SJCRH30 (cell line): ENCODE measurements at regions not wholly inside any gene's neighbourhood (a gene's known extent, or its start where the extent isn't known, plus 50 kb on each side); places are given as distances from the start of the nearest gene placed in this dataset.

ENCODE experiments used
- DNase-seq, 2 experiments: peaks; one replicate each; pipeline ENCODE4 v3.0.0-alpha.2; 2015 to 2020
- H3K27ac ChIP-seq: fragments of 250-450 bp; sonication (Bioruptor Pico); 2 replicates; pipeline ENCODE4 v1.5.1; 2020; ENCODE audit warnings: mild to moderate bottlenecking, moderate library complexity
- H3K27me3 ChIP-seq: fragments of 250-450 bp; sonication (Bioruptor Pico); 2 replicates; pipeline ENCODE4 v1.5.1; 2020; ENCODE audit warnings: mild to moderate bottlenecking, moderate library complexity
- H3K36me3 ChIP-seq: fragments of 250-450 bp; sonication (Bioruptor Pico); 2 replicates; pipeline ENCODE4 v1.5.1; 2020; ENCODE audit warnings: mild to moderate bottlenecking, moderate library complexity
- H3K4me1 ChIP-seq: fragments of 250-450 bp; sonication (Bioruptor Pico); 2 replicates; pipeline ENCODE4 v1.5.1; 2020; ENCODE audit warnings: mild to moderate bottlenecking, moderate library complexity
- H3K4me3 ChIP-seq: fragments of 250-450 bp; sonication (Bioruptor Pico); 2 replicates; pipeline ENCODE4 v1.5.1; 2020; ENCODE audit warnings: mild to moderate bottlenecking, moderate library complexity
- H3K9me3 ChIP-seq: fragments of 250-450 bp; sonication (Bioruptor Pico); replicated peaks from 2 replicates; pipeline ENCODE4 v1.5.1; 2020; ENCODE audit warnings: mild to moderate bottlenecking, moderate library complexity

DNA sequence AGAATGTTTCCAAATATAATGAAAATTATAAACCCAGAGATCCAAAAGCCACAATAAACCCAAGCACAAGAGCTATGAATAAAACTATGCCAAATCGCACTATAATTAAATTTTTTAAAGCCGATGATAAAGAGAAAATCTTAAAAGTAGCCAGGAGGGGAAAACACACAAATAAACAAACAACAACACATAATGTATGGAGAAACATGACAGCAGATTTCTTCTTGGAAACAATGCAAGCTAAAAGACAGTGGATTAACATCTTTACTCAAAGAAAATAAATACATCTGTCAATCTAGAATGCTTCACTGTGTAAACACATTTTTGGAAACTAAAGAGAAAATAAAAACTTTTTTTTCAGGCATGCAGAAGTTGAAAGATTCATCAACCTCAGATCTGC lies 53.0 kb upstream of the SMOX start:
- Histone ChIP-seq H3K4me3 (no peak overlapping the region), H3K27ac (no peak overlapping the region), H3K9me3 (peaks cover 7% of the 10 kb centered on the region; the same call in 1 of the 2 replicates), H3K36me3 (no peaks in the 10 kb centered on the region), H3K27me3 (no peaks in the 10 kb centered on the region), H3K4me1 (no peaks in the 10 kb centered on the region)
- no peak for DNase-seq

DNA sequence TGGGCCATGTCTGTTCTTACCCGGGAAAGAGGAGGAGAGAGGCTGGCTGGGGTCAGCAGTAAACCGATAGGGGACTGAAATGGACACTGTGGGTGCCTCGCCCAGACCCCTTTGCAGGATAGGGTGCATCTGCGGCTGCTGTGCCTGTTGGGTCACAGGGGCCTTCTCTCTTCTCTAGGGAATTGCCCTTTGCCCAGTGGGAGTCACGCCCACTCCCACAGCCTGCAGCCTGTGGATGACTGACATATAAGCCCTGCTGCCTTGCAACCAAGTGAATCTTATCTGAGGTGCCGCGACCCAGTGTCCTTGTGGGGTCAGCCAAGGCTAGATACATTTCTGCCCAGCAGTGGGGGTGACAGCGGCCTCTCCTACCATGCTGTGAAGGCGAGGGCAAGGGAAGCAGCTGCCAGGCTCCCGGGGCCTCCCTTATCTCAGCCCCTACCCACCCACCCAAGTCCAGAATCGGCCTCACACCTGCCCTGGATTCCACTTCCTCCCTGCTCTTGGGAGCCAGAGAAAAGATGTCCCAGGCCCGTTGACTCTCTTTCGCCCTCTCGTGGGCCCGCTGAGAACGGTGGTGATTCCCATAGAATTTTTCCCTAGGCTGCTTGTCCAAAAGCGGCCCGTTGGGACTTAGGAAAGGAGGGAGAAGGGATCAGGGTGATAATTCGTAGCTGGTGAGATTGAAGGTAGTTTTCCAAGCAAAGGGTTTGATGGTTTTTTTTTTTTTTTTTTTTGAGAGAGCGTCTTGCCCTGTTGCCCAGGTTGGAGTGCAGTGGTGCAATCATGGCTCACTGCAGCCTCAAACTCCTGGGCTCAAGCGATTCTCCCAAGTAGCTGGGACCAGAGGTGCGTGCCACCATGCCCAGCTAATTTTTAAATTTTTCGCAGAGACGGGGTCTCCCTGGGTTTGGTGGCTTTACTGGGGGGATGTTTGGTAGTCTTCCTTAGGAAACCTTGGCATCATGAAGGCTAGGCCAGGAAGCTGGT lies 56.8 kb upstream of the SMOX start:
- no peaks in the 10 kb centered on the region for H3K36me3 ChIP-seq
- H3K27ac ChIP-seq = no peak overlapping the region
- no peak overlapping the region for H3K4me3 ChIP-seq
- H3K9me3 ChIP-seq = peaks cover 5% of the 10 kb centered on the region; the same call in 1 of the 2 replicates
- peak; percentile 57 to 82 for DNase-seq
- no peaks in the 10 kb centered on the region for H3K27me3 ChIP-seq
- no peaks in the 10 kb centered on the region for H3K4me1 ChIP-seq

DNA sequence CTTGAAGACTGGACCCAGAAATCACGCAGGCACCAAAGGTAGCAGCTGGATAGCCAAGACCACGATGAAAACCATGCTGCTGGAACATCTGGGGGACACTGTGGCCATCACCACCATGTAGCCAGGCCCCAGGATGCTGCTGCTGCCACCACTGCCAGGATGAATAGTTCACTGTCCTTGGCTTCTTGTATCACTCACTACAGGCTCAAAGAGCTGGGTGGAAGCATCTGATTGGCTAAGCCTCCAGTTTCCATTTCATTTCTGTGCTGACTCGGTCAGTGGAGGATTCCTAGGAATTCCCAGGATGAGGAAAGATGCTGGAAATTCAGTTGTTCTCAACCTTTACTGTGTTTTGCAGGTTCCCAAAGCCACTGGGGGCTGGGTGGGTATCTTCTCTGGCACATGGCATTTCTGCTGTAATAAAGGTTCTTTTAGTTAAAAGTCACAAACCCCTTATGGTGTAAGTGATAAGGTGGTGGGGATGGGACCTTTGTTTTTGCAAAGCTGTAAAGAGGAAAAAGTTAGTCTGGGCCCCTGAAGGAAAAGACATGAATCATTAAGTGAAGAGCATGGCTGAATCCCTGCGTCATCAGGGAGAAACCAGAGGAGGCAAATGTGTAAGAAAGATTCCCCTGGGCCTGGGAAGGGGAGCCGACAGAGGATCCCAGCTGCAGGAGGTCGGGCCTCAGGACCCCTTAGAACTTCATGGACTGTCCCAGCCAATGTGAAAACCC lies 57.7 kb upstream of the SMOX start:
- H3K9me3 ChIP-seq = peaks cover 5% of the 10 kb centered on the region; the same call in 1 of the 2 replicates
- H3K36me3 ChIP-seq = no peaks in the 10 kb centered on the region
- H3K27me3 ChIP-seq = no peaks in the 10 kb centered on the region
- DNase-seq = no peak
- H3K4me3 ChIP-seq = no peak overlapping the region
- H3K4me1 ChIP-seq = no peaks in the 10 kb centered on the region
- H3K27ac ChIP-seq = no peak overlapping the region

GRCh38 chr20:4089756-4090487 lies 58.7 kb upstream of the SMOX start:
- H3K27me3 ChIP-seq = no peaks in the 10 kb centered on the region
- no peaks in the 10 kb centered on the region for H3K4me1 ChIP-seq
- DNase-seq = no peak
- H3K36me3 ChIP-seq = no peaks in the 10 kb centered on the region
- no peak overlapping the region for H3K4me3 ChIP-seq
- no peak overlapping the region for H3K27ac ChIP-seq
- no peaks in the 10 kb centered on the region for H3K9me3 ChIP-seq

DNA sequence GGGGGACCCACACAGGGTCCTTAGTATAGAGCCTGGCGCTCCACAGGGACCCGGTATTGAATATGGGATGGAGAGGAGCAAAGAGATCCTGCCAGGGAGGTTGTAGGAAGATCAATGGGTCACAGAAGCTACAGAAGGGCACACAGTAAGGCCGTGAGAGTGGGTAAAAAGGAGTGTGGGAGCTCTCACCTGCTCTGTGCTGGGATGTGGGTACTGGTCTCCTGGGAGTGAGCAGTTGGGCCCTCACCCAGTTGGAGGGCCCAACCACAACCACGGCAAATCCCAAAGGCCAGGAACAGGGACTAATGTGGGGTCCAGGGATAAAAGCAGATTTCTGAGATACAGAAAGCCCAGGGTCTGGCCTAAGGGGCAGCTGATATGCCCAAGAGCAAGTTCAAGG lies 59.9 kb upstream of the SMOX start:
- Histone ChIP-seq H3K4me1 (no peaks in the 10 kb centered on the region), H3K4me3 (no peak overlapping the region), H3K36me3 (no peaks in the 10 kb centered on the region), H3K27me3 (no peaks in the 10 kb centered on the region), H3K9me3 (no peaks in the 10 kb centered on the region), H3K27ac (no peak overlapping the region)
- no peak for DNase-seq

DNA sequence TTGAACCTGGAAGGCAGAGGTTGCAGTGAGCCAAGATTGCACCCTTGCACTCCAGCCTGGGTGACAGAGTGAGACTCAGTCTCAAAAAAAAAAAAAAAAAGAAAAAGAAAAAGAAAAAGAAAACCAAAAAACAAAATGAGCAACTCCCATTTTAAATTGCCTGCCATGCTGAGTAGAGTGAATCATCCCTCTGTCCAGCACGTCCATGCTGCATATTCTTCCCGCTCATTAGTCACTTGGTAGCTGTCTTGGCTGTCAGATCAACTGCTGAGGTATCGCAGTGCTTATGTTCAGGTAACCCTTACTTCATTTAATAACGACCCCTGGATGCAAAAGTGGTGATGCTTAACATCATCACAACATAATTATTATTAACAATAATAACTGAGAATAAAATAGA lies 60.7 kb upstream of the SMOX start:
- H3K9me3 ChIP-seq = no peaks in the 10 kb centered on the region
- no peak overlapping the region for H3K27ac ChIP-seq
- no peaks in the 10 kb centered on the region for H3K4me1 ChIP-seq
- no peak overlapping the region for H3K4me3 ChIP-seq
- DNase-seq = no peak
- H3K27me3 ChIP-seq = no peaks in the 10 kb centered on the region
- H3K36me3 ChIP-seq = no peaks in the 10 kb centered on the region

DNA sequence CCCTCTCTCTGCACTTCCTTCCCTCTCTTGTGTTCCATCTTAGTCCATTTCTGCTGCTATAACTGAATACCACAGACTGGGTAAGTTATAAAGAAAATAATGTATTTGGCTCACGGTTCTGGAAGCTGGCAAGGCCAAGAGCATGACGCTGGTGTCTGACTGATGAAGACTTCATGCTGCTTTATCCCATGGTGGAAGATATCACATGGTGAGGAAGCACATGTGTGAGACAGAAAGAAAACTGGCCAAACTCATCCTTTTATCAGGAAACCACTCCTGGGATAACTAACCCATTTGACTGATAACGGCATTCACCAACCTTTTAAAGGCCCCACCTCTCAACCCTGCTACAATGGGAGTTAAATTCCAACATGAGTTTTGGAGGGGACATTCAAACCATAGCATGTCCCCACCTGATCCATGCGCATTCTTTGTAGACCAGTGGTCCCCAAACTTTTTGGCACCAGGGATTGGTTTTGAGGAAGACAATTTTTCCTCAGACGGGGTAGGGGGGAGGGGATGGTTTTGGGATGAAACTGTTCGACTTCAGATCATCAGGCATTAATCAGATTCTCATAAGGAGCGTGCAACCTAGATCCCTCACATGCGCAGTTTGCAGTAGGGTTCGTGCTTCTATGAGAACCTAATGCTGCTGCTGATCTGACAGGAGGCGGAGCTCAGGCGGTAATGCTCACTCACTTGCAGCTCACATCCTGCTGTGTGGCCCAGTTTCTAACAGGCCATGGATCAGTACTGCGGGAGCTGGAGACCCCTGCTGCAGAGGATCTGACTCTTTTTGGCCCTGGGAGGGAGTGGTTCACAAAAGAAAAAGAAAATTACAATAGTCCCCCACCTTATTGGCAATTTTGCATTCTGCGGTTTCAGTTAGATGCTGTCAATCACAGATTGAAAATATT lies 61.6 kb upstream of the SMOX start:
- DNase-seq = no peak
- peaks cover 4% of the 10 kb centered on the region; the same call in 1 of the 2 replicates for H3K4me1 ChIP-seq
- H3K27me3 ChIP-seq = no peaks in the 10 kb centered on the region
- no peak overlapping the region for H3K27ac ChIP-seq
- H3K36me3 ChIP-seq = no peaks in the 10 kb centered on the region
- no peaks in the 10 kb centered on the region for H3K9me3 ChIP-seq
- H3K4me3 ChIP-seq = no peak overlapping the region

GRCh38 chr20:4084721-4085120 lies 63.9 kb upstream of the SMOX start:
- peaks cover 4% of the 10 kb centered on the region; the same call in 1 of the 2 replicates for H3K4me1 ChIP-seq
- no peaks in the 10 kb centered on the region for H3K27me3 ChIP-seq
- DNase-seq = no peak
- no peaks in the 10 kb centered on the region for H3K36me3 ChIP-seq
- no peak overlapping the region for H3K4me3 ChIP-seq
- no peaks in the 10 kb centered on the region for H3K9me3 ChIP-seq
- no peak overlapping the region for H3K27ac ChIP-seq

DNA sequence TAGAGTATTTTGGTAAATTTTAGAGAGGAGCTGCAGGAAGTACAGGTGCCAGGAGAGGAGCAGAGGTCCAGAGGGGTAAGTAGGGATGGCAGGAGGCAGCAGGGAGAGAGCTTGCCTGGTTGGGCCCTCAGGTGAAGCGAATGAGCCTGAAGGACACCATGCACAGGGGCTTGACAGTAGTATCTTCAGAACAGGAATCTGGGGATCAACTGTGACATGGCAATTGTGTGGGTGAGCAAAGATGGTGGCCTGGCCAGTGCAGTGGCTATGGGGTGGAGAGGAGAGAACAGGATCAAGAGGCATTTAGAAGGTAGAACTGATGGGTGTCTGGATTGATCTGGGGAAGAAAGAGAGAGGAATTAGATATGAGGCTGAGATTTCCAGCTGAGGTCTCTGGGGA lies 64.5 kb upstream of the SMOX start:
- Histone ChIP-seq H3K9me3 (no peaks in the 10 kb centered on the region), H3K27ac (no peak overlapping the region)

GRCh38 chr20:4083098-4083865 lies 65.3 kb upstream of the SMOX start:
- Histone ChIP-seq H3K4me1 (peaks cover 4% of the 10 kb centered on the region; the same call in 1 of the 2 replicates), H3K4me3 (no peak overlapping the region), H3K9me3 (no peaks in the 10 kb centered on the region), H3K27me3 (no peaks in the 10 kb centered on the region), H3K36me3 (no peaks in the 10 kb centered on the region), H3K27ac (no peak overlapping the region)
- peak in 1 of 2 experiments; percentile 52 for DNase-seq

More for the DNA sequence above, 64.5 kb upstream of the SMOX start:
- Histone ChIP-seq H3K4me1 (peaks cover 4% of the 10 kb centered on the region; the same call in 1 of the 2 replicates), H3K36me3 (no peaks in the 10 kb centered on the region), H3K4me3 (no peak overlapping the region), H3K27me3 (no peaks in the 10 kb centered on the region)
- DNase-seq = no peak

DNA sequence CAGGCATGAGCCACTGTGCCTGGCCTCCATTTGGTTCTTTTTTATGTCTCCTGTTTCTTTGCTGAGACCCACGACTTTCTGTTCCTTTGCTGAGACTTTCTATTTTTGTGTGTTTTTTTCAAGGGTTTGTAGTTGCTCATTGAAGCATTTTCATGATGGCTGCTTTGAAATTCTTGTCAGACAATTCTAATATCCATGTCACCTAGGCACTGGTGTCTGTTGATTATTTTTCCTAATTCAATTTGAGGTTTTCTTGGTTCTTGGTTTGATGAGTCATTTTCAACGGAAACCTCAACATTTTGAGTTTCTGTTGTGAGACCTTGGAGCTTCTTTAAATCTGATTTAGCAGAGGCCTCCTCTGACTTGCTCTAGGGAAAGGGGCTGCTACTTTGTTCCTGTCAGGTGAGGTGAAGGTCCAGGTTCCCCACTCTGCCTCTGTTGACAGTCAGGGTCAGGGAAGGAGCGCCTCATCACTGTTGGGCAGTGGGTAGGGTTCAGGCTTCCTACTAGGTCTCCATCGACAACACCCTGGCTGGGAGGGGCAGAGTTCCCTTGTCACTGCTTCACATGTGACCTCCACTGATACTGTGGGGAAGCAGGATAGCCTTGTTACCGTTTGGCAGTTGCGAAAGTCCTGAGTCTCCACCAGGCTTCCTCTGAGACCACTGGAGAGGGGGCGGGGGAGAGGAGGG lies 66.1 kb upstream of the SMOX start:
- H3K4me3 ChIP-seq = no peak overlapping the region
- H3K27me3 ChIP-seq = no peaks in the 10 kb centered on the region
- no peaks in the 10 kb centered on the region for H3K36me3 ChIP-seq
- H3K4me1 ChIP-seq = peaks cover 4% of the 10 kb centered on the region; the same call in 1 of the 2 replicates
- DNase-seq = no peak
- no peaks in the 10 kb centered on the region for H3K9me3 ChIP-seq
- H3K27ac ChIP-seq = no peak overlapping the region

- Histone ChIP-seq H3K27ac (no peak overlapping the region), H3K36me3 (no peaks in the 10 kb centered on the region), H3K9me3 (no peaks in the 10 kb centered on the region), H3K4me3 (no peak overlapping the region), H3K4me1 (peaks cover 8% of the 10 kb centered on the region; the same call in 1 of the 2 replicates), H3K27me3 (no peaks in the 10 kb centered on the region)
- DNase-seq = no peak
Measured at GRCh38 chr20:4081421-4081820, 66.1 kb upstream of the RNF24 start.

DNA sequence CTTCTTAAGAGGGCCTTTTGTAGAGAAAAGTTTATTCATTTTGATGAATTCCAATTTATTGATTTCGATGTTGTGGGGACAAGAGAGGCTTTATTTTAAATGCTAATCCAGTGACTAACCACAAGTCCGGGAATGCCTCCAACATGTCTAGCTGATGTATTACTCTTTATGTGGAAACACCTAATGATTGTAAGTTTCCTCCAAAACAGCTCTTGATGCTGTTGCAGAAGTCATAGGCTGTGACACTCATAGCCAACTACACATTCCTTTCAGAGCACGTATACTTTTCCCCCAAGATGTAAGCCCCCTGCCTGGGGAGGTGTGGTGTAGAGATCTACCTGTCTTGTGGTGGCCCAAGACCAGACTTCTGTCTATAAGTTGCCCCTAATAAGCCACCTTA lies 61.3 kb upstream of the RNF24 start:
- Histone ChIP-seq H3K4me1 (peaks cover 4% of the 10 kb centered on the region; the same call in 1 of the 2 replicates), H3K27ac (no peak overlapping the region), H3K36me3 (no peaks in the 10 kb centered on the region), H3K4me3 (no peak overlapping the region), H3K27me3 (no peaks in the 10 kb centered on the region), H3K9me3 (no peaks in the 10 kb centered on the region)
- no peak for DNase-seq
